Loucy (cell line): ENCODE measurements at regions not wholly inside any gene's neighbourhood (a gene's known extent, or its start where the extent isn't known, plus 50 kb on each side); places are given as distances from the start of the nearest gene placed in this dataset.

Source experiments
- EZH2phosphoT487 ChIP-seq: fragments of 200-600 bp; IDR thresholded peaks from 2 replicates; pipeline ENCODE4 v1.6.1; 2018; ENCODE audit warnings: antibody characterized with exemption, mild to moderate bottlenecking, moderate library complexity, borderline replicate concordance
- TF ChIP-seq, protein P1 (sequence below): fragments of 200-600 bp; sonication (generic); conservative IDR thresholded peaks from 2 replicates; pipeline ENCODE4 v1.5.1; 2014; ENCODE audit warnings: mild to moderate bottlenecking, antibody characterized with exemption, low read length

GRCh38 chr15:70164910-70165715, 67.4 kb upstream of the TLE3 start:
- TF ChIP-seq, protein P1, sequence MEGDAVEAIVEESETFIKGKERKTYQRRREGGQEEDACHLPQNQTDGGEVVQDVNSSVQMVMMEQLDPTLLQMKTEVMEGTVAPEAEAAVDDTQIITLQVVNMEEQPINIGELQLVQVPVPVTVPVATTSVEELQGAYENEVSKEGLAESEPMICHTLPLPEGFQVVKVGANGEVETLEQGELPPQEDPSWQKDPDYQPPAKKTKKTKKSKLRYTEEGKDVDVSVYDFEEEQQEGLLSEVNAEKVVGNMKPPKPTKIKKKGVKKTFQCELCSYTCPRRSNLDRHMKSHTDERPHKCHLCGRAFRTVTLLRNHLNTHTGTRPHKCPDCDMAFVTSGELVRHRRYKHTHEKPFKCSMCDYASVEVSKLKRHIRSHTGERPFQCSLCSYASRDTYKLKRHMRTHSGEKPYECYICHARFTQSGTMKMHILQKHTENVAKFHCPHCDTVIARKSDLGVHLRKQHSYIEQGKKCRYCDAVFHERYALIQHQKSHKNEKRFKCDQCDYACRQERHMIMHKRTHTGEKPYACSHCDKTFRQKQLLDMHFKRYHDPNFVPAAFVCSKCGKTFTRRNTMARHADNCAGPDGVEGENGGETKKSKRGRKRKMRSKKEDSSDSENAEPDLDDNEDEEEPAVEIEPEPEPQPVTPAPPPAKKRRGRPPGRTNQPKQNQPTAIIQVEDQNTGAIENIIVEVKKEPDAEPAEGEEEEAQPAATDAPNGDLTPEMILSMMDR: no peak
- no peak for TF ChIP-seq EZH2phosphoT487
